Mammary epithelial cell (primary cell): ENCODE measurements at regions not wholly inside any gene's neighbourhood (a gene's known extent, or its start where the extent isn't known, plus 50 kb on each side); places are given as distances from the start of the nearest gene placed in this dataset.

Experiments used
- CTCF ChIP-seq, 2 donors: IDR thresholded peaks in 1 of 2; conservative IDR thresholded peaks in 1 of 2; 2 replicates each; pipeline ENCODE4 v1.5.1; 2011 to 2012; ENCODE audit warnings: inconsistent platforms in 2 of 2, low read length in 2 of 2, mild to moderate bottlenecking in 2 of 2, control low read depth in 1 of 2, low read depth in 1 of 2; ENCODE audit not compliant: insufficient read depth in 1 of 2; ENCODE audit errors: extremely low read depth in 1 of 2
- EZH2 ChIP-seq: IDR thresholded peaks from 2 replicates; pipeline ENCODE4 v1.6.1; 2012; ENCODE audit warnings: low read length, inconsistent platforms, borderline replicate concordance

- TF ChIP-seq CTCF (conservative IDR thresholded peaks at IDR 0.05 in 1 of 2, IDR thresholded peaks at IDR 0.05 in 1 of 2; ENCODE audit: extremely low read depth in 1 of 2, insufficient read depth in 1 of 2, low read depth in 1 of 2, low read length in 2 of 2) (no peak), EZH2 (no peak)
These were observed 144.4 kb downstream of the TES start for GRCh38 chr7:116354546-116355423.
